Pancreas (tissue), 10 donors: ENCODE measurements at regions not wholly inside any gene's neighbourhood (a gene's known extent, or its start where the extent isn't known, plus 50 kb on each side); places are given as distances from the start of the nearest gene placed in this dataset.

Experiments used
- ATAC-seq, 4 donors: fragments of 200-7000 bp; cut with Tn5 transposase; one replicate each; pipeline versions ENCODE4 v1.8.0 to v1.9.1; 2020; ENCODE audit warnings: mild to moderate bottlenecking in 4 of 4, moderate library complexity in 4 of 4
- DNase-seq, 6 donors: peaks; one replicate each; pipeline ENCODE4 v3.0.0-alpha.2; 2020
- FAIRE-seq: peaks from 2 replicates; lab custom pipeline; 2012; peaks lifted over from hg19 to GRCh38; lab: Jason Lieb, UNC
- H3K27ac ChIP-seq, 4 donors: fragments of 200-600 bp; sonication (generic); 1 replicate in 3 of 4; 2 replicates in 1 of 4; pipeline versions ENCODE4 v1.5.0 to v1.8.0; 2020
- H3K27me3 ChIP-seq, 4 donors: fragments of 200-600 bp; one replicate each; pipeline ENCODE4 v1.8.0; 2021
- H3K36me3 ChIP-seq, 3 donors: fragments of 200-600 bp; sonication (generic) in 1 of 3; one replicate each; pipeline versions ENCODE4 v1.5.0 to v1.8.0; 2020 to 2021
- H3K4me1 ChIP-seq, 3 donors: fragments of 200-600 bp; one replicate each; pipeline ENCODE4 v1.8.0; 2021
- H3K4me3 ChIP-seq, 4 donors: fragments of 200-600 bp; sonication (generic) in 2 of 4; one replicate each; pipeline versions ENCODE4 v1.5.0 to v1.8.0; 2020 to 2021
- H3K9me3 ChIP-seq, 4 donors: fragments of 200-600 bp; one replicate each; pipeline ENCODE4 v1.8.0; 2021
- WGBS, 2 donors: extraction: QIAGEN DNeasy Blood & Tissue Kit; methylation state at CpG; one replicate each; pipeline ENCODE4 v1.1.7; 2013; 5-methylcytosine and 5-hydroxymethylcytosine counted together
- intact Hi-C, 3 donors: fragments of 100-400 bp; cut with DNase I; formaldehyde crosslinking; loops; one replicate each; pipeline versions ENCODE4 v1.11.1 to v1.14.2; 2022
- TF ChIP-seq, protein P1 (sequence below), 4 donors: fragments of 200-600 bp; sonication (generic) in 3 of 4; IDR thresholded peaks; one replicate each; pipeline versions ENCODE4 v1.5.0 to v1.8.0; 2021; ENCODE audit warnings: antibody characterized with exemption in 4 of 4
- donor health status: healthy with polysubstance abuse.
- donor health status: DM: no; HTN: no; CAD: no; lungs with moderate emphysema.
- donor health status: DM: no; HTN: no; CAD: no.
- donor health status: control.
- donor health status: control.
- donor health status: Bipolar disorder and iron deficiency.
- donor health status: DM: yes; HTN: yes; CAD: no.
- donor health status: DM: no; HTN: no; CAD: no.
- donor health status: DM: no; HTN: no; CAD: no.
- donor health status: DM: yes; HTN: yes; CAD: no.

DNA sequence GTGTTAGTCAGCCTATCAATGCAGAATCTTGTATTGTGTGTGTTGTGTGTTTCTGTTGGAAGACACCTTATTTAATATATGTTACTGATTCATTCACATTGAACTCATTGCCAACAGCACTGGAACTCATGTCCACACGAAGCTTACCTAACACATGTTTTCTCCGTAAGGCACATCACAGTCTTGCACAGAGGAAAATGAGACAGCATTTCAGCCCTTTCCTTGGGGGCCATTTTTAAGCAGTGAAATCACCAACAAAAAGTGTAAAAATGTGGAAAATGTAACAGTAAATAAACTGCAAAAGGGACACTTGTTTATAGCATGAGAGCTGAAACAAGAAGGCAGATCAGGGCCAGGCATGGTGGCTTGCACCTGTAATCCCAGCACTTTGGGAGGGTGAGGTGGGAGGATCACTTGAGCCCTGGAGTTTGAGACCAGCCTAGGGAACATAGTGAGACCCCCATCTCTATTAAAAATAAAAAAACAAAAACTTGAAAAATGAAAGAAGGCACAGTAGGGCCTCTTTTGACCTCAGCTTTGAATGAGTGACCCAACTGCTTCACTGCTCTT, 306.0 kb downstream of the MYCN start:
- ATAC-seq (no peak), FAIRE-seq (no peak), DNase-seq (no peak)
- TF ChIP-seq, protein P1, sequence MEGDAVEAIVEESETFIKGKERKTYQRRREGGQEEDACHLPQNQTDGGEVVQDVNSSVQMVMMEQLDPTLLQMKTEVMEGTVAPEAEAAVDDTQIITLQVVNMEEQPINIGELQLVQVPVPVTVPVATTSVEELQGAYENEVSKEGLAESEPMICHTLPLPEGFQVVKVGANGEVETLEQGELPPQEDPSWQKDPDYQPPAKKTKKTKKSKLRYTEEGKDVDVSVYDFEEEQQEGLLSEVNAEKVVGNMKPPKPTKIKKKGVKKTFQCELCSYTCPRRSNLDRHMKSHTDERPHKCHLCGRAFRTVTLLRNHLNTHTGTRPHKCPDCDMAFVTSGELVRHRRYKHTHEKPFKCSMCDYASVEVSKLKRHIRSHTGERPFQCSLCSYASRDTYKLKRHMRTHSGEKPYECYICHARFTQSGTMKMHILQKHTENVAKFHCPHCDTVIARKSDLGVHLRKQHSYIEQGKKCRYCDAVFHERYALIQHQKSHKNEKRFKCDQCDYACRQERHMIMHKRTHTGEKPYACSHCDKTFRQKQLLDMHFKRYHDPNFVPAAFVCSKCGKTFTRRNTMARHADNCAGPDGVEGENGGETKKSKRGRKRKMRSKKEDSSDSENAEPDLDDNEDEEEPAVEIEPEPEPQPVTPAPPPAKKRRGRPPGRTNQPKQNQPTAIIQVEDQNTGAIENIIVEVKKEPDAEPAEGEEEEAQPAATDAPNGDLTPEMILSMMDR (IDR thresholded peaks at IDR 0.05): no peak
- intact Hi-C loops: no loop called here
- Histone ChIP-seq H3K27me3 (no peaks in the 10 kb centered on the region), H3K36me3 (no peaks in the 10 kb centered on the region), H3K9me3 (no peaks in the 10 kb centered on the region), H3K4me3 (no peak overlapping the region), H3K4me1 (no peaks in the 10 kb centered on the region), H3K27ac (no peak overlapping the region)
- 91 to 99% methylated on average over 2 of the region's 2 CpGs for WGBS, 2 donors

DNA sequence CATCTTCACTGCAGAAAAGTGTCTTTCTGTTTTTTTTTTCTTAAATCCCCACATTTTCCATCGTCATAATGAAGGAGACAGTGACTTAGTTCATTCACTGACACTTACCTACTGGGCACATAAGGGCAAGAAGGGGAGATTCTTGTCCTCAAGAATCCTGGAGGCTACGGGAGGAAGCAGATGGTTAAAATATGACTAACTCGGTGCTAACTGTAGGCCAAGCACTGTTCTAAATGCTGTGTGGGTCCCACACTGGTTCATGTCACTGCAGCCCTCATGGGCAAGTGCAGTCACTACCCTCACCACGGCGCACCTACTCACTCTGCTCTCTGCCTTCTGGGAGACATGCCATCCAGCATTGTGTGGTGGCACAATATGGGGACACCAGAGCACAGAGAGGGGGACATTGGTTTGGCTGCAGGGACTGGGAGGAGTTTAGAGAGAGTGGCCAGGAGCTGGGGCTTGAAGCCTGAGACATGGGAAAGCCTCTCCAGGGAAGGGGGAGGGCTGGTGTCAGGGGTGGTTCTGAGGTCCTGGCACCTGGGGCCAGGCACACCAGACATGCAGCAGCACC, 305.2 kb downstream of the MYCN start:
- FAIRE-seq (no peak), DNase-seq (no peak), ATAC-seq (no peak)
- Histone ChIP-seq H3K4me3 (no peak overlapping the region), H3K36me3 (no peaks in the 10 kb centered on the region), H3K27me3 (no peaks in the 10 kb centered on the region), H3K4me1 (no peaks in the 10 kb centered on the region), H3K9me3 (no peaks in the 10 kb centered on the region), H3K27ac (no peak overlapping the region)
- intact Hi-C loops: no loop called here
- WGBS, 2 donors: 78 to 86% methylated on average over 5 of the region's 5 CpGs
- TF ChIP-seq, protein P1 (IDR thresholded peaks at IDR 0.05): no peak

DNA sequence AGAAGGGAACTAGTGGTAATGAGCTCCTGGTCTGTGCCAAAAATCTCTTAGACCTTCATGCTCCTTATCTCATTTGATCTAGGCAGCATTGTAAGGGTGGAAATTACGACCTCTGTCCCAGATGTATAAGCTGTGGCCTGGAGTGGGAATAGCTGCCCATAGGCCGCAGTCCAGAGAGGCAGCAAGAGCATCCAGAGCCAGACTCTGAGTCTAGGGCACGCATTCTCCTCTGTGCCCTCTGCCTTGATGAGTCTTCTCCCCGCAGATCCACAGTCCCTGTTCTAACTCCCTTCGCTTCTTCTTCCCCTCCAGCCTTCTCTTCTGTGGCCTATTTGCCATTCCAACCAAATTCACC, 304.6 kb downstream of the MYCN start:
- no peaks in the 10 kb centered on the region for H3K9me3 ChIP-seq
- DNase-seq (no peak), FAIRE-seq (no peak), ATAC-seq (no peak)
- no peaks in the 10 kb centered on the region for H3K27me3 ChIP-seq
- WGBS, 2 donors: 94 to 95% methylated on average over 5 of the region's 5 CpGs
- H3K4me3 ChIP-seq: no peak overlapping the region
- TF ChIP-seq, protein P1 (IDR thresholded peaks at IDR 0.05): no peak
- H3K4me1 ChIP-seq: no peaks in the 10 kb centered on the region
- no peaks in the 10 kb centered on the region for H3K36me3 ChIP-seq
- H3K27ac ChIP-seq: no peak overlapping the region
- intact Hi-C loops: no loop called here

DNA sequence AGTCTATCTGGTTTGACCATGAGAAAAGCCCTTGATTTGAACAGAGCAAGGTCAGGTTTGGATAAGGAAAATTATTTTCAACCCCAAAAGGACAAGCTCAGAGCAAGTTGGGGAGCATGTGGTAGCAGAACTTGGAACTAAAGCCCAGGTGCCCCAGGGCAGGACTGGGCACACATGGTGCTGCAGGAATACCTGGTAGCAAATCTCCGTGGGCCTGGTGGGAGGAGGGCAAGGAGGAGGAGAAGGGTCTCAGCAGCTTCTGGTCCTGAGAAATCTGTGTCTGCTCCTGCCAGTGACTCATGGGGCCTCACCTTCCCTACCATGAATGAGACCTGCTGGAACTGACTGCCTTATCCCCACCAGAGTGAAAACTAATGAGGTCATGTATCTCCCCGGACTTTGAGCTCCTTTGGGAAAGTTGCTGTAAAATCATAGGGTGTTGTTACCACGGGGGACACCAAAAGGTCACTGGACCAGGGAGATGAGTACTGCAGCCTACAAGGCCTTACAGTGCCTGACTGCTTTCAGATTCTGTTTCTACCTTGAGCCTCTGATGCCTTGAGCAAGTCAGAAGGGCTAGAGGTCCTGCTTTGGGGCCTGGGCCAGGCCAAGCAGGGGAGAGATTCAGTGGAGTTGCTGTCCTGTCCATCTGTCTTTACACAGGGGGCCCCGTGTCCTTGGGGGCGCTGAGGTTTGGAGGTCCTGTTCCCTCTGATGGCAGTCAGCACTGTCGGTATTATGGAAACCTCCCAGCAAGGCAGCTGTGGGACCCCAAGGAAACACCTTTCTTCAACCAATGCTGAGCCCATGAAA, 304.0 kb downstream of the MYCN start:
- H3K4me1 ChIP-seq: no peaks in the 10 kb centered on the region
- H3K9me3 ChIP-seq: no peaks in the 10 kb centered on the region
- FAIRE-seq (no peak), ATAC-seq (no peak), DNase-seq (no peak)
- H3K4me3 ChIP-seq: no peak overlapping the region
- H3K27me3 ChIP-seq: no peaks in the 10 kb centered on the region
- 81 to 88% methylated on average over 6 of the region's 6 CpGs for WGBS, 2 donors
- intact Hi-C loops: no loop called here
- no peak overlapping the region for H3K27ac ChIP-seq
- H3K36me3 ChIP-seq: no peaks in the 10 kb centered on the region
- TF ChIP-seq, protein P1 (IDR thresholded peaks at IDR 0.05): no peak
